ENCODE measurements at regions not wholly inside any gene's neighbourhood (a gene's known extent, or its start where the extent isn't known, plus 50 kb on each side); places are given as distances from the start of the nearest gene placed in this dataset.

DNA sequence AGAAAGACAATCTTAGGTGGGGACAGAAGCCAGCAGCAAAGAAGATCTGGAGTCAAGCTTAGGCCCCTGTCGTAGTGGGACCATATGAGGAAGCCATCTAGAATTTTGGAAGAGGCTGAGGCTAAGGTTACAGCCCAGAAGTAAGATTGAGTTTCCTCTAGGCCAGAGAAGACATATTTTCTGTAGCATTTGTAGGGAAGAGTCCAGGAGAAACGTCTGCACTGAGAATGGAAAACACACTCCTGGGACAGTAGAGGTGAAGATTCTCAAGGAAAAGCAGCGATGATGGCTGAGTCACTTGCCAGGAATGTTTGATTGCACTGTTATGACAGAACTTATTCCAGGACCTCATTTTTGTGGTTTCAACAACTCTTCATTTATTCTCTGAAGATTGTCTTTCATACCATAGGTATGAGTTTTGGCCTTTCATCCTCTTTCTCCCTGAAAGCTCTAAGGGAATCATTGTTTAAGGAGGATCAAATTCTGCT, 107.2 kb downstream of the GTPBP8 start:
- no peak for DNase-seq

DNA sequence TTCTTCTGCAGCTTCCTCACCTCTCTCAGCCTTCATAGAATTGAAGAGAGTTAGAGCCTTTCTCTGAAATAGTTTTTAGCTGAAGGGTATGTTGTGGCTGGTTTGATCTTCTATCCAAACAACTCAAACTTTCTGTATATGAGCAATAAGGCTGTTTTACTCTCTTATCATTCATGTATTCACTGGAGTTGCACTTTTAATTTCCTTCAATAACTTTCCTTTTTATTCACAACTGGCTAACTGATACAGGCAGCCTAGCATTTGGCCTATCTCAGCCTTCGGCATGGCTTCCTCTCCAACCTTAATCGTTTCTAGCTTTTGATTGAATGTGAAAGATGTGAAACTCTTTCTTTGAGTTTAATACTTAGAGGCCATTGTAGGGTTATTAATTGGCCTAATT, 109.3 kb downstream of the GTPBP8 start:
- DNase-seq = no peak

DNA sequence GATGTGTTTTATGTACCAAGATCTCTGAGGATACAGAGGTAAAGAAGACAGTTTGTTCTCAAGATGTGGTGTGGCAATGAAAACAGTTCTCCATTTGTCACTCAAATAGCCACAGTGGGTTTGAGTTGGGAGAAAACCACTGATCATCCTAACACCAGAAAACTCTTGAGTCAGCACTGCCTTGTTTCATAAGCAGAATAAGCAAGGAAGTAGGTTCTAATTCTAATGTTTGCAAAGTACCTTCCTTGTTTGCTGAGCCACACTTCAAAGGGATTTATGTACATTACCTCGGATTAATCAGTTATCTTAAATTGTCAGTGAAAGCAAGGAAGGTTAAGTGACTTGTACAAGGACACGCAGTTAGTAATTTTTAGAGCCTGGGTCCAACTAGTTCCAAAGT, 107.8 kb upstream of the BOC start:
- DNase-seq = no peak

DNA sequence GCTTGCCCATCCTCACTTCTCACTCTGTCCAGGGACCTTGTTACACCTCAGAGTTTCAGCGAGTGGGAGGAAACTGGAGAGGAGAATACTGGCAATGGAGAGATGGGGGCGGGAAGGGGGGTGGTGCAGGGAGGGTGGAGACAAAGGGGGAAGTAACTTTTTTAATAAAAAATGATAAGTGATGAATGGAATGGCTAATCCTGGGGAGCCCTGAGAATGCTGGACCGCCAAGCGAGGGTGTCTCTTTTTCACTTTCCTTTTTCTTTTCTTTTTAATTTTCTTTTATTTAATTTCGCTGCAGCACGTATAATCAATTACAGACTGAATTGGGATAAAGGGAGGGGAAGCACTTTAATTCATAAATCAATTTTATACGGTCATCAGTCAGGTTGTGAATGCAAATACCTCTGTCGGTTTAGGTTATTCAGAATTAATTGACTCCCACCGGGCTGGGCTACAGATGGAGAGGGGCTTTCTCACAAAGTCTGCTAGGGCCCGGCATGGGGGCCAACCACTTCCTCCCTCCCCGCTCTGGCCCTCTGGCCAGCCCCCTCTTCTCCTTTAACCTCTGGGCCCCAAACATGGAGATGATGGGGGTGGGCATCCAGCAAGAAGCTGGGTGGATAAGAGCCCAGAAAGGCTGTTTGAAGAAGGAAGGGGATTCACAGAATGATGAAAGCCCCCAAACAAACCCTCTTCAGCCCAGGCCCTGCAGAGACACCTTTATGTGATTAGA, 106.8 kb upstream of the BOC start:
- DNase-seq = no peak

DNA sequence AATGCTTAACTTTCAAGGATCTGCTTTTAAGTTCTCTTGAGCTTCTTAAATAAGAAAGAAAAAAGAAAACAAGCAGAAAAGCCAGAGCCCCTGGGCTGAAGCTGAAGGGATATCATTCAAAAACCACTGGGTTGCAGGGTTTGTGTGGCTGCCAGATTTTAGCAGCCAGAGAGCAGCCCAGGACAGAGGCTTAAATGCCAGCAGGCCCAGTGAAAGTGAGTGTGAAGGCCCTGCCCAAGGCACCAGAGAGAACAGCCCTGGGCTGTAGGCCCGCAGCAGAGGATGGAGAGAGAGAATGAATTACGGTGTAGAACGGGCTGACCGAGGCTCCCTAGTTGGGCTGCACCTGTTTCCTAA, 106.3 kb upstream of the BOC start:
- no peak for DNase-seq

DNA sequence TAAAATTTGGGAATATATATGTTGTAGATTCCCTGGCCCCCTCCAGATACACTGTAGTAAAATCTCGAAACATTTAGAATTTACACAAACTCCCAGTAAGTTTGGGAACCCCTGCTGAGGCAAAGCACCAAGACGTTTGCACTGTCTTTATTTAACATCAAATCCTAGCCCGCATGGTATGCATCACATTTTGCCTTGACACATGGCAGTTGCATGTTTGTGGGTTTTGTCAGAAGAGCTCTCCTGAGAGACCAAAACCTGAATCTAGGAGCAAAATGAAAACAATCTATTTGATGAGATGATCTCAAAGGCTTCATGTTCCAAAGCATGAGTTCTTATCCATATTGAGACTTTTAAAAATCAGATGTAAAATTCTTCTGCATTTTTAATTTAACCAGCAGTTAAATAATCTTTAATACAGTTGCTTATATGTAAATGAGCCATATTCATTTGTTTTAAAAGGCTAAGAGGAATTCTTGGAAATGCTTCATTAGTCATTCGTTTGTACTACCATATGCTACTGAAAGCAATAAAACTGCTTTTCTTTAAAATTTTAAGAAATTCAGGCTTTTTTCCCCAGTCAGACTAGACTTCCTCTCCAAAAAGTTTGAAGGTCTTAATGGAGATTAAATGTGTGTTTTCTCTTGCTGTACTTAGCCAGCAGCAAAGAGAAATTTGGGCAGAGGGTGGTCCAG, 105.2 kb upstream of the BOC start:
- no peak for DNase-seq

DNA sequence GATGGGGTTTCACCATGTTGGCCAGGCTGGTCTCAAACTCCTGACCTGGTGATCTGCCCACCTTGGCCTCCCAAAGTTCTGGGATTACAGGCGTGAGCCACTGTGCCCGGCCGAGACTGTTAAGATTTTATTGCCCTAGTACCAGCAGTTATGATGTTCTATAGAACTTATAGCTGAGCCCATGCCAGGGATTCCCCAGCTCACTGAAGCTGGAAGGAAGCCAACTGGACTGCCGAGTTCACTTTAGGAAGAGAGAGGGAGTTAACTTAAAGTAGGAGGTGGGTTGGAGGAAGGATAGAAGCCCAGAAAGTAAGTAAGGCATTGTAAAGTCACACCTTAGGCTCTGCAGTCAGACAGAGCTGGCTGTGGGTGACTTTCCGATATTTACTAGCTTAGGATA, 101.1 kb upstream of the BOC start:
- no peak for DNase-seq

DNA sequence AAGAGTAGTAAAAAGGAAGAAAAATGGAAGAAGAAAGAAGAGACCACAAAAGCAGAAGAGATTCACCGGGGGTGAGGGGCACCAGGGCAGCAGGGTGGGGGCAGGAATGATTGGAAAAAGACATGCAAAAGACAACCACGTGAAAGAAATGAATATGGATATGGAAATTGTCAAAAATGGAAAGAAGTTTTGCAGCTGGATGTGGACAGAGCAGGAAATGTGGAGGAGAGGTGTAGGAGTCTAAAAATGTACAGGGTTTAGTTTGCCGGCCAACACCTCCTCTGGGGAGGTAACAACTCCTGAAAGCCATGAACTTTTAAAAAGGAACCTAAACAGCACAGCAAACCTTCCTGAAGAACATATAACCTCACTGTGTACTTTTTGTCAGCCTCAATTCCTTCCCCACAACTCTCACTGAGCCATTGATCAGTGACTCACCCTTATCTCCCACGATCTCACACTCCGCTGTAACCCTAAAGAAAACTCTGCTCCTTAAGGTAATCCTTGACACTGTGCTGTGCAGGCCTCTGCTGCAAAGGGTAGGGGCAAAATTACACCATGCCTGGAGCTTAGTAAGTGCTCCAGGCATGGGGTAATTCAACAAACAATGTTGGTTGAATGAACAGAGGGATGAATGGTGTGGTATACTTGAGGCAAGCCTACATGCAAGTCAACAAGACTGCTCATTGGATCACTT, 100.2 kb upstream of the BOC start:
- peak in 1 of 2 donors; percentile 8 for DNase-seq

DNA sequence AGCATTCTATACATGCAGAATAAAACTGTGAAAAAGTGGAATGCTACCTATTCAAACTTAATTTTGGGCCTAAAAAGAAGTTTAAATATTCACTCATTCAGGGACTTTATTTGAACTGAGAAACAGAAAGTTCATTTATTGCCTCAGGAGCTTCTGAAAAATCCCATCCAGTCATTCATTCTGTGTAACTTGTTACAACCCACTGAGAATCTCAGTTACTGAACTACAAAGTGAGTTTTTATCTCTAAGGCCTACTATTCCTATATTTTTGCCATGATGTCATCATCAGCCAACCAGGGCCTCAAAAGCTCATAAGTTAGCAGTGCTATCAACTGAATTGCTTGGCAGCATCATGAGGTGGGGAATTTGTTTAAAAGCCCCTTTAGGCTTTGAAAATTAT, 98.0 kb upstream of the BOC start:
- no peak for DNase-seq

DNA sequence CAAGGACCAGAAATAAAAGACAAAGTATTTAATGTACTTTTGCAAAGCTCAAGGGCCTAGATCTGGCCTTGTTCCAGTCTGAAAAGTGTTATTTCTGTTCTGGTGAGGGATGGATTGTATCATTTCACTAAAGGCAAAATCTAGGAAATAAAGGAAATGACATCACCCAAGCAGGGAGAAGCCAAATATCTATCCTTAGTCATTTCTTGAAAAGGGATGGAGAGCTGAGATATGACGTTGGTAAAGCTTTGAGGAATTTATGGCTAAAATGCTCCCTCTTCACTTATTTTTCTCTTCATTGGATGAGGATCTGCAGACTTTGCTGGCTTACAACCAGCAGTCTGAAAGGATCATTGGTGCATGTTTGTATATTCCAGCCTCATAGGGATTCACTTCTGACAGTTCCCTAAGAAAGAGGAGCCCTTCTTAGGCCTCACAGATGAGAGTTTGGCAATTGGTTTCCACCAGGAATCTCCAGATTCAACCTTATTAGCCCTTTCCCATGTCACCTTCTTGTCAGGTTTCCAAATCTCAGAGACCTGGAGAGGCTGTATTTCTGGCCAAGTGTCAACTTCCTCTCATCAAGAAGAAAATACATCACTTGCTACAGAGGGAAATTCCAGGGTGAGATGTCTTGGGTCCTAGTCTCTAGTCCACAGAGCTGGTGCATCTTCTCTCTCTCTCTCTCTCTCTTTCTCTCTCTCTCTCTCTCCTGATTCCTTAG, 93.7 kb upstream of the BOC start:
- no peak for DNase-seq

DNA sequence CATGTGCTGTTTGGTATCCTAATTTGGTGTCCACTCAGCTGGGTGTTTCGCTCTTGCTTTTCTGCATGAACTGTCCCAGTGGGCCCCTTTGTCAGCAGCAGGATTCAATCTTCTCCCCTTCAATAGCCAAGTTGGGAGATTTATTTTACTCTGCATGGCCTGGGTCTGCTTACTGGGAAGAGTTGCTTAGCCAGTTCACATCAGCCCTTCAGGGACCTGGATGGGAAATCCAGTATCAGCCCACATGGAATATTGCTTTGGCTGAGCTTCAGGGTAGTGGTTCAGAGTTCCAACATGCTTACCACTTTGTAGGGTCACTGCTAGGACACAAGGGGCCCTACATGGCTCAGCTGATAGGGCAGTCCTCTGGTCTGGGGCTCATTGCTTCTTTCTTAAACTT, 93.0 kb upstream of the BOC start:
- no peak for DNase-seq

DNA sequence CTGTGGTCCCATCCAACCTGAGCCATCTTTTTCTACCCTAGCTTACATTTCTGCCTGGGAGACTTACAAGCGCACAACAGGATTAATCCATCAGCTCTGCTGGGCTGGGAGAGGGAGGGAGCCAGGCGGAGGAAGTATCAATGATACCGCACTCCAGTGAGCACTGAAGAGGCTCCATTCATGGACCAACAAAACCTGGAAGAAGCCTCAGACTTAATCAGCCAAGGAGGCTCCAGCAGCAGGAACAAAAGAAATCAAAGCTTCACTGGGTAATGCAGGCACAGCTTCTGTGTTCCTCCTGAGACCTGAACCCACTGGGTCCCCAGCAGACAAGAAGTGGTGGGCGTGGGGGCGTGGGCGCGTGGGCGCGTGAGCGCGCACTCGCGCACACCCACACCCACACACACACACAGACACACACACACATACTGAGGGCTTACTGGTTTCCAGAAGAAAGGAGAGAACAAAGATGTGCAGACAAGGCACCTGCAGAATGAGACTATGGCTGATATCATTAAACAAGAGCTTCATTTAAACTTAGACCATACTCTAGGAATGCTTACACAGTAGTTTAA, 87.0 kb upstream of the BOC start:
- no peak for DNase-seq

DNA sequence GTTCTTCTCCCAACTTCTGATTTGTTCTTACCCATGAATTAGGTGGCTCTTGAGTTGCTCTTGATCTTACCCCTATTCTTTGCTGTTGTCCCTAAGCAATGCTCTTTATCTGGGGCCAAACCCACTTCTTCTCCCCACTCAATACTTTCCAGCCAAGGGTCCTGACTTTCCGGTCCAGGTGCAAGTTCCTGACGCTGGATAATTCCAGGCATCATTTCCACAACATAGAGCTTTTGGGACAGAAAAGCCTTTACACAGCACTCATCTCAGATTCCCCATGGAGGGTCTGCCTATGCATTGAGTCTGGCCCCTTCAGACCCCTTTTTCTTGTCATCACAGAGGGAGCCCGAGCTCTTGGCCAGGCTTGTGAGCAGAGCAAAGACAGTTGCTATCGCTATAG, 85.4 kb upstream of the BOC start:
- no peak for DNase-seq

DNA sequence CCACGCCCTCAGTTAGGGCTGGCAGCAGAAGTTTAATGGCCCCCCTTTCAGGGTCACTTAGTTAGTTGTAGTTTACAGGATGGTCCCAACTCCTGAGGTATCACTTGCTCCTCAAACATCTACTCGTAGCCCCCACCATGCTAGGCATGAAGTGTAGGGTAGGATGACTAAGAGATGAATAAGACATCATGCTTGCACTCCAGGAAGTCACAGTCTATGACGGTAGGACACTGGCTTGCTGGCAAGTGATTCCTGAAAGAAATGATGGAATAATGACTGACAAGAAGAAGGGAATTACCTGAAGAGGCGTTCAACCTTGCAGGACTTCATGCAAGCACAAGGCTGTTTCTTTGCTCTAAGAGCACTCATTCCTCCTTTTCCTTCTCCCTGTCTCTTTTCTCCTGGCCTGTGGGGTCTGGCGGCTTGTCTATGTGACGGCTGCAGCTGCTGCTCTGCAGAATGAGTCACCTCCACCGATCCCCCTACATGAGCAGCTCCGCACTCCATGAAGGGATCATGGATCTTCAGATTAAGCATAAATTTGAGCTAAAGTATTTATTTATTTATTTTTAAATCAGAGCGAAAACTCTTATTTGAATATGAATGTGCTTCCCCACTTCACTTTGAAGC, 82.9 kb upstream of the BOC start:
- DNase-seq = no peak

DNA sequence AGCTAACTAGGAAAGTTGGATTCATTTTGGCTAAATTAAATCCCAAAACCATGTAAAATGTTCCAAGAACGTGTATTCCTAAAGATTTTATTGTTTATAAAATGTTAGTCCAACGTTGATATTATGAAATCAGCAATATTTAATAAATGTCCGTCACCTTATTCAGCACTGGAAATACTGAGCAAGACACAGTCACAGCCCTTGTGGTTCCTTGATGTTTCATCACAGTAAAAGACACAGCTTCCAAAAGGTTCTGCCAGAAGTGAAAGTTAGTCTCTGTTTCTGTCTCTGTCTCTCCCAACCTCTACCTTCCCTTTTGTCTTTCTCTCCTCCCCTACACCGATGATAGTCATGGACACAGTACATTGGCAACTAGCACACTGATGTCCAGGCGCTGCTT, 82.2 kb upstream of the BOC start:
- DNase-seq = no peak

DNA sequence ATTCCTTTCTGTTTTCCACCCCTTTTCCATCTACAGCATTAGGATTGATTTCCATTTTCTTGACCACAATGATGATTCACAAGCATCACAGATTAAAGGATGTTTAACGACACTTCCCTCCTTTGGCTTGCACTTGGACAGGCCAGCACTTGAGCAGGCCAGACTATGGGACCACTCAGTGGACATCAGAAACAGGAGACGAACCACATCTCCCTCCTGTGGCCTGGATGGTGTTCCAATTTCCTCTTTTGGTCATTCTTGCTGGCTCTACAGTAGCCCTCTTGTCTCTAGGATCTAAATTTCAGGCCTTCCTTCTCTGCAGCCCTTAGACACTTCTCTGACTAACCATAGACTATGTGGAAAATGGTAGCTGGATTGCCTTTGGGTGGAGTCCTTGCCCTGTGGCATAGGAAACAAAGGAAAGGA, 78.8 kb upstream of the BOC start:
- no peak for DNase-seq

DNA sequence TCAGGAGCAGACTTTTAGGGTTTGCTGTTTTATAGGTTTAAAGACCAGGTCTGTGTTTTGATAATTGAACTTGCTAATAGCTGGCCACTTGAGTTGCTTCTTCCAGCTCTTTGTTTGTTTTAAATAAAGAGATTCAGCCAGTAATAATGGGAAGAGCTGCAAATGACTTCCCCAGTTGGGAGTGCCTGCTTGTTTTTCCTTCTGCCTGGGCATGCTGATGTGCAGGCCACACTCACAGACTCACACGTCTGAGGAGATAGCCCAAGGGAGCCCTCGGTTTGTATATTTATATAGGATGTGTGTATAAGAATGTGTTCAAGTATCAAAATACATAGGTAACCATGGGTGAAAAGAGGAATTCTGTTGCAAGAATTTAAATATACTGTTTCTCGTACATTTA, 78.2 kb upstream of the BOC start:
- DNase-seq = no peak

DNA sequence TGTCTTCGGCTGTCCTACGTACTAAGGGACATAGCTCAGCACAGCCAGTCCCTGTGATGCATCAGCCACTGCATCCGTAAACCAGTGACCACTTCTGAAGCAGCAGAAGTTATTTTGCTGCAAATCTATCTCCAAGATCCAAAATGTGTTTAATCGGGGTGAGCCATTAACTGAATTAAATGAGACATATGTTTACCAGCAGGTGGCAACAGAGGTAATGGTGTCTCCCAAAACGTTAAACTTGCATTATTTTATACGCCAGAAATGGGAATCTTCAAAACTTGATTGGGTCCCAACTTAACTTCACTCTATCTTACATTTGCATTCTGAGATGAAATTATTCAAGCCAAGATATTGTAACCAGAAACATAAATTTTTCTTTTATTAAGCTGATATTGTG, 75.3 kb upstream of the BOC start:
- DNase-seq = peak in 1 of 2 donors; percentile 3

DNA sequence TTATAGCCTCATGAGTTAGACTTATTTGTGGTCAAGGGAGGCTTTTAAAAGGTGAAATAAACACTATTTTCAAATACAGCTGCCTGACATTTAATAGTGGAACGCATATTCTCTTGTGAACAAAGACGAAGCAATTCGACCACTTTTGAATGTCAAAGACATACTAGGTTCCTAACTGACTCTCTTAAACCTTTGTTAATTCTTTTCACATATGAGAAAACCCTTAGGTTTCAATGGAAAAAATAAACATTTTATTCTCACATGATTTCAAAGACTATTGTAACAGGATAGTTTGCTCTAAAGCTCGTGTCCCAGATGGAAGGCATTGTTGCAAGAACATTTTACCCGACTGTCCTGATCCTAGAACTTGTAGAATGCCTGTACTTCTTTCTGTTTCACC, 74.8 kb upstream of the BOC start:
- no peak for DNase-seq

DNA sequence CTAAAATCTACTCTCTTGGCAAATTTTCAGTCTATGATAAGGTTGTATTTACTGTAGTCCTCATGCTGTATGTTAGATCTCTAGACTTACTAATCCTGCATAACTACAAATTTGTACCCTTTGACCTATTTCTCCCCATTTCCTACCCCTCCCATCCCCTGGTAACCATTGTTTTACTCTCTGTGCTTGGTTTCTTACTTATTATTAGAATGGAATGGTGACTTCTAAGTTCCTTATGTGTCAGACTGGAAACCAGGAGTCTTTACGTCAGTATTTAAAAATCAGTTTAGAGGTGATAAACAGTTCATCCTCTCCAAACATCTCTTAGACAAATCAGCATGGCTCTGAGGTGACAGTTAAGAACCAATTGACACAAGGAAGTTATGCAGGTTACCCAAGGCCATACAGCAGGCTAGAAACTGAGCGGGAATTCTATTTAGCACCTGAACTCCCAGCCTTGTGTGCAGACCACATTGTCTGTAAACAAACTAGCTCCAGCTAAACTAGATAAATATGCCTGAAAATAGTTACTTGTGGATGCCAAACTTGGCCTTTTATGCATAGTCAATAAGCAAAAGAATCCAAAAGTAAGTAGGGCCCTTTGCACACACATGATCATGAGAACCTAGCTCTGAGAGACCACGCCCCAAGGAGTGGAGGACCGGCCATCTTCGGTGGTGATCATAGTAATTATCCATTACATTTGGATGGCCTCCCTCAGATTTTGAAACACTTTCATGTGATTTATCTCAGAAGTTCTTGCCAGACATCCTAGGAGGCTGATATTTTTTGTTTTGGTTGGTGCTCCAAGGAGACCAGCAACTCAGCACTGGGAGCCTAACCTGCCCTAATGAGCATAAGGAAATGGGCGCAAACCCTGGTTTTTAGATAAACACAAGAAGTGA, 72.3 kb upstream of the BOC start:
- no peak for DNase-seq

DNA sequence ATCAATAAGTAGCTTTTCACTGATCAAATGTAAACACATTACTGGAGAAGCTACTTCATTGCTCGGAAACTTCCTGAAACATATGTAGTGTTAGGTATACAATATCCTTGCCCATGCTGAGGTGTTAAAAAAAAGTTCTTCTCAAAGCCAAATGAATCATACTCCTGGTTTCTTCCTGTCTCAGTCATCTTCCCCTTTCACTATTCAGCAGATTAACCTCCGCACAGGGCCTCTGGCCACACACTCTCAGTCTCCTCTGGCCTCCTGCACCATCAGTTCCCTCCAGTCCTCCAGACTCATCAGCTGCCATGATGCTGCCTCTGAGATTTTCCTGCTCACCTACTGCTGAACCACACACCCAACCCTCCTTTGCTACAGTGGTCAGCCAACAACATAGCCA, 70.5 kb upstream of the BOC start:
- peak in 1 of 2 donors; percentile 1 for DNase-seq

DNA sequence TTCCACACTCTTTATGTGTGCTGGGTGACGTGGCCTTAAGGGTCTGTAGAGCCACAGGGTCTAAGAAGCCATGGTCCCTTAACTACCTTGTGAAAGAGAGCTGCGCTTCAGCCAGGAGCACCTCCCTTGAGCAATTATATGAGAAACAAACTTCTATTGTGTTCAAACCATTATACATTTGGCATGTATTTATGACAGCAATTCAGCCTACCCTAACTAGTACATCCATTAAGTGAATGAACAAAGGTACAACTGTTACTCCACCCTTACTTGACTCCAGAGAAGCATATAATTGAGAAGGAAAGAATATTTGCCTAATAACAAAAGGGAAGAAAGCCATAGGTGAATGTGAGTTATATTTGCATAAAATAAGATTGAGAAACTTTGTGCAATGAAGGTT, 69.8 kb upstream of the BOC start:
- no peak for DNase-seq
